Ovary (tissue), 7 donors: ENCODE measurements at regions not wholly inside any gene's neighbourhood (a gene's known extent, or its start where the extent isn't known, plus 50 kb on each side); places are given as distances from the start of the nearest gene placed in this dataset.

Source experiments
- DNase-seq, 5 donors: peaks; one replicate each; pipeline ENCODE4 v3.0.0-alpha.2; 2019 to 2020
- H3K27ac ChIP-seq, 2 donors: fragments of 200-600 bp; one replicate each; pipeline versions ENCODE4 v1.5.1 to v1.8.0; 2019 to 2022
- H3K27me3 ChIP-seq: fragments of 200-600 bp; one replicate; pipeline ENCODE4 v1.8.0; 2022
- H3K36me3 ChIP-seq: fragments of 200-600 bp; sonication (generic); one replicate; pipeline ENCODE4 v1.5.1; 2019
- H3K4me1 ChIP-seq: one replicate; pipeline ENCODE4 v1.8.1; 2013; ENCODE audit warnings: mild to moderate bottlenecking, moderate library complexity; ENCODE audit not compliant: insufficient read depth
- H3K4me3 ChIP-seq: fragments of 200-600 bp; sonication (generic); one replicate; pipeline ENCODE4 v1.5.1; 2017
- H3K9me3 ChIP-seq, 2 donors: fragments of 200-600 bp in 1 of 2; sonication (generic) in 1 of 2; one replicate each; pipeline versions ENCODE4 v1.5.1 to v1.8.1; 2013 to 2019; ENCODE audit warnings: mild to moderate bottlenecking in 1 of 2, moderate library complexity in 1 of 2
- CTCF ChIP-seq, 3 donors: fragments of 450-650 bp in 2 of 3; fragments of 200-600 bp in 1 of 3; IDR thresholded peaks; one replicate each; pipeline versions ENCODE4 v1.5.1 to v1.8.0; 2016 to 2022; ENCODE audit warnings: antibody characterized with exemption in 3 of 3, mild to moderate bottlenecking in 1 of 3
- EP300 ChIP-seq: sonication (generic); formaldehyde crosslinking; IDR thresholded peaks from one replicate; pipeline ENCODE4 v1.6.1; 2017; ENCODE audit warnings: antibody characterized with exemption
- POLR2A ChIP-seq: fragments of 450-650 bp; IDR thresholded peaks from one replicate; pipeline ENCODE4 v1.6.1; 2017; ENCODE audit warnings: antibody characterized with exemption, mild to moderate bottlenecking, moderate library complexity
- WGBS, 3 donors: extraction: QIAGEN DNeasy Blood & Tissue Kit in 1 of 3; methylation state at CpG; one replicate each; pipeline versions ENCODE4 v1.1.5 to v1.1.7; 2013 to 2017; 5-methylcytosine and 5-hydroxymethylcytosine counted together
- intact Hi-C, 4 donors: fragments of 100-400 bp; cut with DNase I; formaldehyde crosslinking; loops; one replicate each; pipeline versions ENCODE4 v1.11.0 to v1.15.1; 2022 to 2023
- donor health status: DM: no; HTN: no; CAD: no; lungs with moderate emphysema.
- donor health status: DM: no; HTN: no; CAD: no.
- donor health status: Bipolar disorder and iron deficiency.
- donor health status: DM: no; HTN: no; CAD: no.
- donor health status: DM: yes; HTN: yes; CAD: no.

GRCh38 chr6:153511896-153512496 lies 380.9 kb upstream of the RGS17 start:
- H3K36me3 ChIP-seq: no peaks in the 10 kb centered on the region
- no peak overlapping the region for H3K4me3 ChIP-seq
- no peaks in the 10 kb centered on the region for H3K9me3 ChIP-seq
- TF ChIP-seq EP300 (no peak), POLR2A (no peak), CTCF (IDR thresholded peaks at IDR 0.05) (no peak)
- 35 to 52% (median 50%) methylated on average over 2 of the region's 2 CpGs for WGBS, 3 donors
- no peaks in the 10 kb centered on the region for H3K4me1 ChIP-seq
- no peak for DNase-seq
- intact Hi-C loops: loop anchor here in 1 of 4 donors (10.0 kb wide), 1 partner anchor 477 kb away; no protein-coding TSS in a partner anchor
- H3K27ac ChIP-seq: no peak overlapping the region
- no peaks in the 10 kb centered on the region for H3K27me3 ChIP-seq

- intact Hi-C loops: no loop called here
- 95 to 96% (median 95%) methylated on average over 4 of the region's 4 CpGs for WGBS, 3 donors
Observed at GRCh38 chr6:153503810-153504209, 372.7 kb upstream of the RGS17 start.

GRCh38 chr6:153493501-153493900 lies 362.4 kb upstream of the RGS17 start:
- Histone ChIP-seq H3K27ac (no peak overlapping the region), H3K27me3 (no peaks in the 10 kb centered on the region), H3K36me3 (no peaks in the 10 kb centered on the region), H3K4me1 (no peaks in the 10 kb centered on the region), H3K9me3 (no peaks in the 10 kb centered on the region), H3K4me3 (no peak overlapping the region)
- no peak for DNase-seq
- 72 to 84% (median 73%) methylated on average over 2 of the region's 2 CpGs for WGBS, 3 donors
- TF ChIP-seq EP300 (no peak), POLR2A (no peak), CTCF (IDR thresholded peaks at IDR 0.05) (no peak)
- intact Hi-C loops: no loop called here

More at GRCh38 chr6:153503810-153504209, 372.7 kb upstream of the RGS17 start:
- TF ChIP-seq CTCF (IDR thresholded peaks at IDR 0.05): no peak
- TF ChIP-seq POLR2A: no peak
- TF ChIP-seq EP300: no peak
- Histone ChIP-seq H3K27me3 (no peaks in the 10 kb centered on the region), H3K4me3 (no peak overlapping the region), H3K4me1 (no peaks in the 10 kb centered on the region), H3K27ac (no peak overlapping the region), H3K9me3 (no peaks in the 10 kb centered on the region), H3K36me3 (no peaks in the 10 kb centered on the region)
- DNase-seq: no peak

GRCh38 chr6:153489479-153489878 lies 358.4 kb upstream of the RGS17 start:
- DNase-seq: no peak
- intact Hi-C loops: no loop called here
- 63 to 70% (median 66%) methylated on average over 4 of the region's 4 CpGs for WGBS, 3 donors
- Histone ChIP-seq H3K4me1 (no peaks in the 10 kb centered on the region), H3K36me3 (no peaks in the 10 kb centered on the region), H3K9me3 (no peaks in the 10 kb centered on the region), H3K27me3 (no peaks in the 10 kb centered on the region), H3K27ac (no peak overlapping the region), H3K4me3 (no peak overlapping the region)
- TF ChIP-seq CTCF (IDR thresholded peaks at IDR 0.05) (no peak), EP300 (no peak), POLR2A (no peak)
